GM19372 (cell line): ENCODE measurements at regions not wholly inside any gene's neighbourhood (a gene's known extent, or its start where the extent isn't known, plus 50 kb on each side); places are given as distances from the start of the nearest gene placed in this dataset.
"Not testable (repeated sequence)": the region's sequence is repeated elsewhere in the genome, so short reads cannot be mapped to it uniquely, and the experiment has no call there.

Source experiments
- ATAC-seq: cut with Tn5 transposase; IDR thresholded peaks from one replicate; pipeline ENCODE4 v1.9.1; 2021; ENCODE audit warnings: mild to moderate bottlenecking, low read depth, moderate library complexity; ENCODE audit not compliant: unreplicated experiment

DNA sequence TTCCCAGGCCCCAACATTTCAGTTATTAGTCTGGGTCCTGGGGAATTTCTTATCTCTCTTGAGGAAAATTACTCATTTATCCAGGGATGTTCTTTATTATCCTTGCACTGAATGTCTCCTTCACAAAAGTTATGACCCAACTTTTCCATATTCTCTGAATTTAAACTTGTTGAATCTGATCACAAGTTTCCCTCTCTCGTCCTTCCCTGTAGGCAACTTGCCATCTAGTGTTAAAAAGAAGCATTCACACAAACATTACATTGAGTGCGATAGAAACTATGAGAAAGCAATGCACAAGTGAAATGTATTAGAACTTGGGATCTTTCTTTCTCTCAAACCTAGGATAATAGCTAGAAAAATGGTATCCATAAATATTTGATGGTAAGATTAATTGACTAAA is 608.4 kb downstream of the FSCB start:
- no peak for ATAC-seq

DNA sequence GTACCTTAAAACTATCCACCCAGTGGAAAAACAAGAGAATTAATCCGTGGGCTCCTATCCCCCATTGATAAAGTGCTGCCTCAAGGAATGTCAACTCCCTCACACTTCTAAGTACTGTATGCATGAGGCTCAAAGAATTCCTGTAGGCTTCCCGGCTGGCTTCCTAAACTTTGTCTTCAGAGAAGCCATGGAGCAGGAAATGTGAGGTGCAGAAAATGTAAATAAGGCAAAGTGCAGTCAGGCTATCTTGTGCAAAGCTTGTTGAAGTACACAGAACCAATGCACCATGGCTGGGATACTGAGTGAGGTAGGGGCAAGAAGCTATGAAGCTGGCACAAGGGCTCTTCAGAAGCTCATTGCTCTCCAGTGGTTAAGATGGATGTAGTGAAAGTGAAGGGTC is 611.0 kb downstream of the FSCB start:
- ATAC-seq, result no peak

DNA sequence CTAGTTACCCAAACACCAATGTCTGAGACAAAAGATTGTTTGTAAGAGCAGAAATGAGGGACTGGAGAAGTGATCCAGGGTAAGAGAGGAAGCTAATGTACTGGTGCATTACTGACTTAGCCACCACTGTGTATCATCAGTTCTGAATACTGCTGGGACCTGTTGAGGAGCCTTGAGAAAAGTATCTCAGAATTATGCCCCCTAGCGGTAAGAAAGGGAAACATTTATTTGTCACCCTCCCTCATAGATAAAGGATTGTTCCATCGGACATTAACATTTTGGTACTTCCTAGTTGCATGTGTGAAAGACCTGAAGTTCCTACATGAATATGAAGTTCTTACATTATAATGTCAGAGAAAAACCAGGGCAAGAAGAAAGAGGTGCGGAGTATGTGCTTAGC is 612.5 kb downstream of the FSCB start:
- ATAC-seq, result no peak

DNA sequence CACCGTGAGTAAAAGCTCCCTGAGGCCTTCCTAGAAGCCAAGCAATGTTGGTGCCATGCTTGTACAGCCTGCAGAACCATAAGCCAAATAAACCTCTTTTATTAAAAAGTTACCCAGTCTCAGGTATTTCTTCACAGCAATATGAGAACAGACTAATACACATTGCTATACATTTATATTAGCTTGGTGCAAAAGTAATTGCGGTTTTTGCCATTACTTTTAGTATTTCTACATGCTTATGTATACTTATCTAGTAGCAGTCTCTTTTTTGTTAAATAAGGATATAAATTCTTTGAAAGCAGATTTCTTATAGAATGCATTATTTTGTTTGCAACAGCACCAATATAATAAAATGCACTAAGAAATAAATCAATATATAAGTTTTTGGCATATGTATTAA is 619.6 kb downstream of the FSCB start:
- ATAC-seq, result no peak

DNA sequence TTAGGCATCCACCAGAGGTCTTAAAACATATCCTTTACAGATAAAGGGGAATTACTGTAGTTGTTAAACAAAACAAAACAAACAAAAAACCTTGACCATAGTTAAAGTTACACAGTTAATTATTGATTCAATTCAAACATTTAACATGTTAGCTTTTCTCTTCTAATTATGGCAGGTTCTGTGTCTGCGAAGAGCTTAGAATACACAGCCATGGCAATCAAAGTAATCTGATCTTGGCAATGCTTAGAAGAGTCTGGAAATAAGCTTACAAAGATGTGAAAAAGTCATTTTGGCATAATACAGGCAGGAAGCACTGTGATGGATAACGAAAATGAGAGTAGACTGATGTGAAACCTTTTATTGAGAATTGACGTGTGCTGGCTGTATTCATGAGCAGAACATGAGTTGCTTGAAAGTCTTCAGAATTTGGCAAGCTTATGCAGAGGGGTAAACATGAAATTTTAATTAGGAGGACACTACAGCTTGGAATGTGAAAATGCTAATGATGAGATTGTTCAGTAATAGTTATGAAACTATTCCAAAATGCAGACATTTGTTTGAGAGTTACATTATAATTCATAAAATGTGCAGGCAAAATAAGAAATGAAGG is 629.6 kb downstream of the FSCB start:
- ATAC-seq, result no peak

DNA sequence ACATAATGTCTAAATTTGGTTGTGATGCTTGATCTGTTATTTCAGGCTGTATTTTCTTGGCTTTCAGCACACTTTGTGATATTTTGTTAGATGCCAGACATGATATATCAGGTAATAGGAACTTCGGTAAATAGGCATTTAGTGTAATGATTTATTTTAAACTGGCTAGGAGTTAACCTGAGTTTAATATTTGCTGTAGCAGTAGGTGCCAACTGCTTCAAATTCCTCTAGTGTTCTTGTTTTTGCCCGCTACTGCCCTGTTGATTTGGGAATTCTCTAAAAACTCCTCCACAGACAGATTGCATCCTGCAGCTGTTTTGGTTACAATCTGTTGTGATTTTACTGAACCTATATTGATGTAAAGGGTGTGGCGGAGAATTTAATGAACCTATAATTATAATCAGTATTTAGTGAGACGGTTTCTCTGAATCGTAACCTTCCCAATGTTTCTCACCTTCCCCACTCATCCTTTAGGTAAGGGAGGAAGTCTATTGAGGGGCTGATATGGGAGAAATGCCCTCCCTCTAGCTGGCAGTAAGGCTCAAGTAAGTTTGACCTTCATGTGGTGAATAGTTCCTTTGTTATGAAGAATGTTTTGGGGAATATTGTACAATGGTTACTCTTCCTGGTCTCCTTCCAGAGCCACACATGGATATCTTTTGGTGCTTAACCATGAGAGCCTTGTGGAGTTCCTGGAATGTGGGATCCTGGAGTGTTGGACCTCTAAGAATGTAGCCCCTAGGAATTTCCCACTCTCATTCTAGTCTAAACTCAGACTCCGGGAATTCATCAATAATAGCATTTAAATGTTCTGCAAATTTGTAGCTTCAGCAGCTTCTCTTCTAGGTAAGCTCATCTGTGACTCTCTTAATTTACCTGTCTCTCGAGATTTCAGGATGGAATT is 634.1 kb downstream of the FSCB start:
- ATAC-seq, result no peak

DNA sequence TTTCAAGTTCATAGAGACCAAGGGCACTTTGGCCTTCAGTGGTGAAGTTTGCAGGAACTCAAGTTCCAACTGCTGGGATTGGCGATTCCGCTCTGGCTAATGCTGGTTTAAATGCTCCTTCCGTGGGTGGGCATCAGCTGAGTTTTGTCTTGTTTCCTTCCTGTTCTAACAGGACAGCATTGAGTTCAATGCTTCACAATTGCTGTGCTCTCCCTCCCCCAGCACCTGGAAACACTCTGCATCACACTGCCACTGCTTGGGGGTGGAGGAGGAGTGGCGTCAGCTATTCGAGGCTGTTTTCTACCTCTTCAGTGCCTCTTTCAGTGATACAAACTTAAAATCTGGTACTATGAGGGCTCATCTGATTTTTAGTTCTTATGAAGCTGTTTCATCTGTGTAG is 634.9 kb downstream of the FSCB start:
- ATAC-seq, result no peak

DNA sequence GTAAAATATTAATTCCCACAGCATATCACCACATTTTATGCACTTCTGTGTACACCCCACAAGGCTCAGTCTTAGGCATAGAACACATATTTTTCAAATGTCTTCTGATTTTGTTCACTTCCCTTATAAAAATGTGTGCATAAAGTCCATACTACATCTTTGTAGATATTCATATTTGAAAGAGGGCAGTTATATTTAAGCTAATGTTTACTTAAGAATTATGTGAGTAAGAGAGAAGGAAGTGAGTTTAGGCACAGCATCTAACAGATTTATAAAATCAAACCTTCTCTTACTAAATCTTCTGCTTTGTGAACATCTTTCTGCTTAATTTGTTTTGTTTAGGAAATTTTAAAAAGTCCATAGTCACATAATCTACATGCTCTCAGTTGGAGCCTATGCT is 648.1 kb downstream of the FSCB start:
- ATAC-seq, result no peak

DNA sequence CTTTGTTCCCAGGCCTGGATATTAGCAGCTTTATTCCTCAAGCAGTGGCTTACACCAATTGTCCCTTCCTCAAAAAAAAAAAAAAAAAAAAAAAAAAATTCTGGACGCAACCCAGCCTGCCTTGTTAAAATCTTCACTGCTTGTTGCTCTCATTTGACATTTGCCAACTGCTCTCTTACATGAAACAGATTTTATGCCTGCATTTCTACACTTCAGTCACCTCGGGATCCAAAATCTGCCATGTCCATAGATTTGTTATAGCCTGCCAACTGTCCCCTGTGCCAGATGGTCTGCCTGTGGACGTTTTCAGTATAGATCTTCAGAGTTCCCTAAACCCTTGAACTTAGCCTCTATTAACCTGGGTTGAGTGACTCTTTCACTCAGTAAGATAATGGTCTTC is 651.5 kb downstream of the FSCB start:
- no peak for ATAC-seq

DNA sequence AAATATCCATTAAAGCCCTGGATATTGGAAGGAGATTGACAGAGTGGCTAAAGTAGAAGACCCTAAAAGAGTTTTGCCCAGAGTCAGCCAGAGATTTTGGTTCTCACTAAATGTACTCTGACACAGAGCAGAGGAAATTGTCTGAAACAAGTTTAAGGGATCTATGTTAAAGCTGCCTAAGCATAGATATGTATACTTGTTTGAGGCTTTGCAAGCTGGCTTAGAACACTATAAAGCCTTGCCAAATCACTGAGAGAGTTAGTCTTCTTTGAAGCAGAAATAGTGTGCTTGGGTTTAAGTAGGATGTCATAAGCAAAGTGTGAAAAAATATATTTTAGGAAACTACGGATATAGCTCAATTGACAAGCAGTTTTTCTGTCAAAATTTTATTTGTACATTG is 653.5 kb downstream of the FSCB start:
- no peak for ATAC-seq

DNA sequence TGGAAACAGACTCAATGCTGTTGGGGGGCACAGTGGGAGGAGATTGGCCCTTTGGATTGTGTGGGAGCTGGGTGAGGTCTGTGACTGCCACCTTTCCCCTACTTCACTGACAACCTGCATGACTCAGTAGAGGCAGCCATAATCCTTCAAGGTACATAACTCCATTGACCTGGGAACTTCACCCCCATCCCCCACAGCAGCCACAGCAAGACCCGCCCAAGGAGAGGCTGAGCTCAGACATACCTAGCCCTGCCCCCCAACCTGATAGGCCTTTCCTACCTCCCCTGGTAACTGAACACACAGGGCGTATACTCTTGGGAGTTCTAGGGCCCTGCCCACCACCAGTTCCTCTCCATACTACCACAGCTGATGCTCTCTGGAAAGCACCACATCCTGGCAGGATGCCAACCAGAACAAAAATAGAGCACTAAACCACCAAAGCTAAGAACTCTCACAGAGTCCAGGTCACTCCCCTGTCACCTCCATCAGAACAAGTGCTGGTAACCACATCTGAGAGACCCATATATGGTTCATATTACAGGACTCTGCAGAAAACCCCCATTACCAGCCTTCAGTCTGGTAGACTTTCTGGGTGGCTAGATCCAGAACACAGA is 703.9 kb downstream of the FSCB start:
- no peak for ATAC-seq

DNA sequence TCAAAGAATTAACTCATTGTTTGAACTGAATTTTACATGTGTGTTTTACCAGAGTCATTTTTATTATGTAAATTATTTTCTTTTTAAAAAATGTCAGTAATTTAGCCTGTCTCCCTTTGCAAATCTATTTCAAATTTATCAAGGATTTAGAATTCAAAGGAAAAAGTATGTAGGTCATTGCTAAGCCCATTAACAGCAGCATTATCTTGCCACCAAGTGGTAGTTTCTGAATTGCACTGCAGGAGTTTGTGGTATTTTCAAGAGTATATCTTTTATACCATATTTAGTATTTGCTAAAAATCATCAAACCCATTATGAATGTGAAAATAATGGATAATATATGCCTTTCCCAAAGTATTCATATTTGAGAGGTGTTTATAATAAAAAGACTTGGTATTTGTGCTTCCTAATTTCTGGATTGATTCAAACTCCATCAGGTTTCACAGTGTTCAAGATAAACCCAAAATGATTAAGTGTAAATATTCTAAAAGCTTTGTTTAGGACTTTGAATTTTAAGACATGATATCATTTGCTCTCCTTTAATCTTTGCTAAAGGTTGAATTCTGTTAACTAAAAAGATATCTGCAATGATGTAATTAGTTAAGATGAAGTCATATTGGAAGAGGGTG is 711.4 kb downstream of the FSCB start:
- no peak for ATAC-seq

DNA sequence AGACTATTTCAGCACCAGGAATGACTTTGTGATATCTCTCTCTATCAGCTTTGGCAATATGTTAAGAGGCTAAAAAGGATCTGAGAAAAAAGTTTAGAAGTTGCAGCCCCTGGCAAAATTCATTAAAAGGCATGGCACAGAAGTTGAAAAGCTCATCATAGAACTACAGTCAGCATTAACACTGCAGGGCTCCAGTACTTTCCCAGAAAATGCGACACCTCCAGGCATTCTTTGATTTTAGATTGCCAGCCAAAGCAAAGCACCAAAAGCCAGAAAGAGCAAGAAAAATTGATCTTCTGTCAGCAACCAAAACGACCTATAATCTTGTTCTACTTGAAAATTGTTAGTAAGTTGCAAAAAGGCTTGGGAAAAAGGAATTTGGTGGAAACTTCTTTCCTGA is 713.5 kb downstream of the FSCB start:
- no peak for ATAC-seq

DNA sequence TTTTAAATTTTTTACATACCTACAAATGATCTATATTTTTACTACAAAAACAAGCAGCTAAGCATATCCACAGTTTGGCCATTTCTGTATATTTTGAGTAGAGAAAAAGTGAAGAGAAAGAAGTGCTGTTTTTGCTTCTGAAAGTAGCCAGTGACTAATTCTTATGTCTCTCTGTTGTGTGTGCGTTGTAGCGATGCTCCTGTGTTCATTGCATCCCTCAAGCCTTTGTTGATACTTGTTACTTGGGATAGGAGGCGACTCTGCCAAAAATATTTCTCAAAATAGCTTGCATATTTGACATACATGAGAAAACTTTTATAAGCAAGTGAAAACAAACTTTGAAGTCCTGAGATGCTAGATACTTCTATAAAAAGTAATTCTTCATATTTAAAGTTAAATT is 714.1 kb downstream of the FSCB start:
- ATAC-seq, result no peak

DNA sequence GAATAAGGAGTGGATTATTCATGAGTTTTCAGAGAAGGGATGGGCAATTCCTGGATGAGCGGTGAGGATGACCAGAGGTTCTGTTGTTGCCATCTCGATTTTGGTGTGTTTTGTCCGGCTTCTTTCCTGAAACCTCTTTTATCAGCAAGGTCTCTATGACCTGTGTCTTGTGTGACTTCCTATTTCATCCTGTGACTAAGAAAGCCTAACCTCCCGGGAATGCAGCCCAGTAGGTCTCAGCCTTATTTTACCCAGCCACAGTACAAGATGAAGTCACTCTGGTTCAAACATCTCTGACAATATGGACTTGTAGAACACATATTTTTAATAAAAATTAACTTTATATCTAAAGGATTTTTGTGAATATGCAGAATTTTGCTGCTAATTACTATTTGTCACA is 716.4 kb downstream of the FSCB start:
- ATAC-seq, result no peak

DNA sequence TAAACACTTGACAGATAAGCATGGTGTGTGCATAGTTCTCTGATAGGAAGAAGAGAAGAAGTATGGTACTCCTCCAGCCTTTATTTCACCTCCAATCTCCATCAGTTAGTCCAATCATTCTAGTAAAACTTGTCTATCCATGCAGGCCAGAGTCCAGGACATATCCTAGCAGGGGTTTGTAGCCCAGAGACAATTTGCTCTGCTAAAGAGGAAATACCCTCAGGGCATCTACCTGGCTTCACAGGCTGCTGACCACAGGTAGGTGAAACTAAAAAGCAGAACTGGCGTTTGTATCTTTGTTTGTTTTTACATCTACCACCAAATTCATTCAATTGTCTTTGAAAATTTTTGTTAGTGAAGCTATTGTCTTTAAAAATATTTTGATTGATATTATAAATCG is 717.6 kb downstream of the FSCB start:
- ATAC-seq, result no peak

DNA sequence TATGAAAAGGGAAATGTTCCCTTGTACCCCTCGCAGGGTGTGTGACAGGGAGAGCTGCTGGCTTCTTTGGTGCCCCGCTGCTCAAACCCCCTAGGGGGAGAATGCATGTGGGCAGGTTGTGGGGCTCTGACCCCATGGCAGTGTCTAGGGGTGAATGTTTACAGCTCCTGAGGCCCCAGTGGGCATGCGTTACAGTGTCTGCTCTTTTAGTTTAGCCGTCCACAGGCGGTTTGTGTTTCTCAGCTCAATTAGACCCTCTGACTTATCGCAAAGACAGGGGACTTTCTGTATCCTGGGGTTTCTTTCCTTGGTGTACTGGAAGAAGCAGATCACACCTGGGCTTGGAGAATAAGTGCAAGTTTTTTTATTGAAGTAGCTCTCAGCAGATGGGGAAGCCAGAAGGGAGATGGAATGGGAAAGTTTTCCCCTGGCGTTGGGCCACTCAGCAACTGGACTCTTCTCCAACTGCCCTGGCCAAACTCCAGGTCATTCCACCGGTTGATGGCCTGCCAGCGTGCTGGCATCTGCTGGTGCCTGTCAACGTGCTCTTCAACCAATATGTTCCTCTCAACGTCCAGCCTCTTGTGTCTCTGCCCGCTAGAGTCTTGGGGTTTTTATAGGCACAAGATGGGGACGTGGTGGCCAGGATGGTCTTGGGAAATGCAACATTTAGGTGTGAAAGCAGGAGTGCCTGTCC is 720.9 kb downstream of the FSCB start:
- no peak for ATAC-seq

DNA sequence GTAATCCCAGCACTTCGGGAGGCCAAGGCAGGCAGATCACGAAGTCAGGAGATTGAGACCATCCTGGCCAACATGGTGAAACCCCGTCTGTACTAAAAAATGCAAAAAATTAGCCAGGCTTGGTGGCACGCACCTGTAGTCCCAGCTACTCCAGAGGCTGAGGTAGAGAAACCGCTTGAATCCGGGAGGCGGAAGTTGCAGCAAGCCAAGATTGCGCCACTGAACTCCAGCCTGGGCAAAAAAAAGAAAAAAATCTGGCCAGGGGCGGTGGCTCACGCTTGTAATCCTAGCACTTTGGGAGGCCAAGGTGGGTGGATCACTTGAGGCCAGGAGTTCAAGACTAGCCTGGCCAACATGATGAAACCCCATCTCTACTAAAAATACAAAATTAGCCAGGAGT is 722.7 kb downstream of the FSCB start:
- not testable (repeated sequence) for ATAC-seq

DNA sequence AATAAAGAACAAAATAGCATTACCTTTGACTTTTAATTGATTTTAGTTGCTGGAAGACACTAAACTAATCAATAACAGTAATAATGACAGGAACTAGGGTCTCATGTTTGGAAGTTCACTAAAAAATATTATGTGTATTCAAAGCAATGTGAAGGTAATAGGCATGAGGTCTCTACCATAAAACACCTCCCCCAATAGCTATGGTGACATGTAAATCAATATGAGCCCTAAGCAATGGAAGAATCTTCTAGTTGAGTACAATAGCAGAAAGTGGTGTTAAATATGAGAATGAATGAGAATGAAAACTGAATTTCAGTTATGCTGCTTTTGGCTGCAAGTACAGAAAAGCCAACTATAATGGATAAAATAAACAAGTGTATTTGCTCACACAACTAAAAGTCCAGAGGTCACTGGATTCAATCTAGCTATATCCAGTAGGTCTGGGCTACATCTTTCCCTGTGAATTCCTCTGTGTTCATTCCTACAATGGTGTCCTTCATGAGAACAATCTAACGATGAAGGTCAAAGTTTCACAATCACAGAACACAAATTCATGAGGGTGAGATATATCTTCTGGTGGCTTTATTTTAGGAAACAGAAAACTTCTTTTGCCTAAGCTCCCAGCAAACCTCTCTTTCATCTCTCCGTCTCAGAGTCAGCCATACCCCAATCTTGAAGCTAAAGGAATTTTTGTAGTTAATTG is 728.0 kb downstream of the FSCB start:
- ATAC-seq, result no peak

DNA sequence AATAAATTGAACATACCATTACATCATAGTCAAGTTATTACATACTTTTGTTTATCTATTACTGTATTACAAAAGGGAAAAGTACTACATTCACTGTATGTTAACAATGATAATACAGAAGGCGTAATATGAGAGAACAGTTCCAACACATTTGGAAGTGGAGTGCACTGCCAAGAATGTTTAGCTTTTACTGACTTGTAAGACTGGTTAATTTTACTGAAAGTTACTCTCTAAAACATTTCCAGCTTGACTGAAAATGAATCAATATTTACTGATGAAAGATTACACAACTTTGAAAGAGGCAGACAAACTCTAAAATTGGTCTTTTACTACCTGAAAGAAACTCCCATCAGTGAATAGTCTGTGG is 728.5 kb downstream of the FSCB start:
- ATAC-seq, result no peak
